Esophagus muscularis mucosa (tissue), 4 donors: ENCODE measurements at regions not wholly inside any gene's neighbourhood (a gene's known extent, or its start where the extent isn't known, plus 50 kb on each side); places are given as distances from the start of the nearest gene placed in this dataset.

Experiments used
- DNase-seq: peaks from one replicate; pipeline ENCODE4 v3.0.0-alpha.2; 2017; ENCODE audit errors: extremely low spot score
- H3K27ac ChIP-seq, 4 donors: fragments of 200-600 bp; sonication (generic); replicated peaks in 1 of 4; 1 replicate in 3 of 4; 2 replicates in 1 of 4; pipeline ENCODE4 v1.5.1; 2016 to 2019; ENCODE audit warnings: mild to moderate bottlenecking in 1 of 4
- H3K27me3 ChIP-seq, 4 donors: fragments of 200-600 bp; sonication (generic); one replicate each; pipeline versions ENCODE4 v1.5.1 to v1.6.0; 2016 to 2019
- H3K36me3 ChIP-seq, 4 donors: fragments of 200-600 bp; sonication (generic); one replicate each; pipeline ENCODE4 v1.5.1; 2016 to 2019
- H3K4me1 ChIP-seq, 4 donors: fragments of 200-600 bp; sonication (generic); one replicate each; pipeline ENCODE4 v1.5.1; 2016 to 2019
- H3K4me3 ChIP-seq, 4 donors: fragments of 200-600 bp; sonication (generic); 1 replicate in 2 of 4; 2 replicates in 2 of 4; pipeline ENCODE4 v1.5.1; 2016 to 2019; ENCODE audit warnings: mild to moderate bottlenecking in 4 of 4, moderate library complexity in 1 of 4
- H3K9me3 ChIP-seq, 4 donors: fragments of 200-600 bp; sonication (generic); 1 replicate in 3 of 4; 2 replicates in 1 of 4; pipeline ENCODE4 v1.5.1; 2016 to 2019
- EP300 ChIP-seq: sonication (generic); formaldehyde crosslinking; IDR thresholded peaks from one replicate; pipeline ENCODE4 v1.6.1; 2017; ENCODE audit warnings: antibody characterized with exemption
- POLR2A ChIP-seq: fragments of 450-650 bp; IDR thresholded peaks from one replicate; pipeline ENCODE4 v1.6.1; 2017; ENCODE audit warnings: antibody characterized with exemption, moderate library complexity, mild to moderate bottlenecking, low read depth
- POLR2AphosphoS5 ChIP-seq, 2 donors: sonication (generic); formaldehyde crosslinking; IDR thresholded peaks; one replicate each; pipeline ENCODE4 v1.6.1; 2017; ENCODE audit warnings: antibody characterized with exemption in 2 of 2
- WGBS: methylation state at CpG from one replicate; pipeline ENCODE4 v1.1.5; 2018; 5-methylcytosine and 5-hydroxymethylcytosine counted together
- intact Hi-C: fragments of 100-400 bp; cut with DNase I; formaldehyde crosslinking; loops from one replicate; pipeline ENCODE4 v1.15.1; 2023
- TF ChIP-seq, protein P1 (sequence below), 3 experiments: fragments of 200-600 bp in 2 of 3; fragments of 450-650 bp in 1 of 3; sonication (generic) in 2 of 3; IDR thresholded peaks; one replicate each; pipeline ENCODE4 v1.5.1; 2017 to 2019; ENCODE audit warnings: antibody characterized with exemption in 3 of 3, mild to moderate bottlenecking in 2 of 3, moderate library complexity in 1 of 3

DNA sequence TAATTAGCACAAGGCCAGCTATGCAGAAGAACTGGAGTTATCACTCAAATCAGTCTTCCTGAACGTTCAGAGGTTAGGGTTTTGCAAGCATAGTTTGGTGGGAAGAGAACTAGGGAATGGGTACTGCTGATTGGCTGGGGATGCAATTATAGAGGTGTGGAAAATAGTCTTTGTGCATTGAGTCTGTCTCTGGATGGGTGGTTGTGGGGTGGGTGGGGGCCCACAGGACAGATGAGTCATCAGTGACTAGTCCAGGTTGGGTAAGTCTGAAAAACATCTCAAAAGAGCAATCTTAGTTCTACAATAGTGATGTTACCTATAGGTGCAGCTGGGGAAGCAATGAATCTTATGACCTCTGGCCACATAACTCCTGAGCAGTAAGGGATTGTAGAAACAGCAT lies 89.7 kb upstream of the HMCN1 start:
- no peaks in the 10 kb centered on the region for H3K9me3 ChIP-seq
- peaks cover 16 to 21% (median 18%) of the 10 kb centered on the region in 4 donors for H3K4me1 ChIP-seq
- intact Hi-C loops = no loop called here
- no peak overlapping the region for H3K4me3 ChIP-seq
- DNase-seq = no peak
- H3K27me3 ChIP-seq = no peaks in the 10 kb centered on the region
- no peaks in the 10 kb centered on the region for H3K36me3 ChIP-seq
- H3K27ac ChIP-seq = no peak overlapping the region
- 96% methylated on average over 1 of the region's 1 CpG for WGBS
- TF ChIP-seq POLR2A (no peak), POLR2AphosphoS5 (IDR thresholded peaks at IDR 0.05) (no peak), EP300 (no peak)
- TF ChIP-seq, protein P1, sequence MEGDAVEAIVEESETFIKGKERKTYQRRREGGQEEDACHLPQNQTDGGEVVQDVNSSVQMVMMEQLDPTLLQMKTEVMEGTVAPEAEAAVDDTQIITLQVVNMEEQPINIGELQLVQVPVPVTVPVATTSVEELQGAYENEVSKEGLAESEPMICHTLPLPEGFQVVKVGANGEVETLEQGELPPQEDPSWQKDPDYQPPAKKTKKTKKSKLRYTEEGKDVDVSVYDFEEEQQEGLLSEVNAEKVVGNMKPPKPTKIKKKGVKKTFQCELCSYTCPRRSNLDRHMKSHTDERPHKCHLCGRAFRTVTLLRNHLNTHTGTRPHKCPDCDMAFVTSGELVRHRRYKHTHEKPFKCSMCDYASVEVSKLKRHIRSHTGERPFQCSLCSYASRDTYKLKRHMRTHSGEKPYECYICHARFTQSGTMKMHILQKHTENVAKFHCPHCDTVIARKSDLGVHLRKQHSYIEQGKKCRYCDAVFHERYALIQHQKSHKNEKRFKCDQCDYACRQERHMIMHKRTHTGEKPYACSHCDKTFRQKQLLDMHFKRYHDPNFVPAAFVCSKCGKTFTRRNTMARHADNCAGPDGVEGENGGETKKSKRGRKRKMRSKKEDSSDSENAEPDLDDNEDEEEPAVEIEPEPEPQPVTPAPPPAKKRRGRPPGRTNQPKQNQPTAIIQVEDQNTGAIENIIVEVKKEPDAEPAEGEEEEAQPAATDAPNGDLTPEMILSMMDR (IDR thresholded peaks at IDR 0.05) = no peak

DNA sequence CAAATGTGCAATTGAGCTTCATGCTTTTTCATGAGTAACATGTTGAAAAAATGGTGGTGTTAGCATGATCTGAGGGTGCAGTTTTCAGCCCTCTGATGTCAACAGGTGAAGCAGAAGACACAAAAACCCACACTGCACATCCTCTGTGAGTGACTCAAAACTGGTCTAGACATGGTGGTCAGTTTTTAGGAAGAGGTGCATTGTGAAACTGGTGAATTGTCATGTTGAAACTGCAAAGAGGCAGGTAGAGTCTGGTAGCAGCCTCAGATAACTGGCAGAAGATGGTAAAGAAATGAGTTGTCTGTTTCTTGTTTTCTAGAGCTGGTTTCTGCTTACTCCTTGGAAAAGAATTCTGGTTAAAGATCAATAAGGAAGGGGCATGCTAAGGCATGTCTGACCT lies 97.3 kb upstream of the HMCN1 start:
- no peaks in the 10 kb centered on the region for H3K4me1 ChIP-seq
- no peak overlapping the region for H3K4me3 ChIP-seq
- H3K36me3 ChIP-seq = no peaks in the 10 kb centered on the region
- no peak overlapping the region for H3K27ac ChIP-seq
- no peaks in the 10 kb centered on the region for H3K27me3 ChIP-seq
- DNase-seq = no peak
- TF ChIP-seq POLR2AphosphoS5 (IDR thresholded peaks at IDR 0.05) = no peak
- intact Hi-C loops = no loop called here
- H3K9me3 ChIP-seq = no peaks in the 10 kb centered on the region

DNA sequence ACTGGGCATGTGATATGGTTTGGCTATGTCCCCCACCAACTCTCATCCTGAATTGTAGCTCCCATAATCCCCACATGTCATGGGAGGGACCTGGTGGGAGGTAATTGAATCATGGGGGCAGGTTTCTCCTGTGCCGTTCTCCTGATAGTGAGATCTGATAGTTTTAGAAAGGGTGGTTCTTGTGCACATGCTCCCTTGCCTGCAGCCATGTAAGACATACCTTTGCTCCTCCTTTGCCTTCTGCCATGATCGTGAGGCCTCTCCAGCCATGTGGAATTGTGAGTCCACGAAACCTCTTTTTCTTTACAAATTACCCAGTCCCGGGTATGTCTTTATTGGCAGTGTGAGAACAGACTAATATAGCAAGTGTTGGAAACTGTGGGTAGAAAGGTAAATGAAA lies 99.5 kb upstream of the HMCN1 start:
- DNase-seq = no peak
- intact Hi-C loops = no loop called here
- H3K9me3 ChIP-seq = no peaks in the 10 kb centered on the region
- no peaks in the 10 kb centered on the region for H3K36me3 ChIP-seq
- H3K27me3 ChIP-seq = no peaks in the 10 kb centered on the region
- H3K4me1 ChIP-seq = no peaks in the 10 kb centered on the region
- no peak overlapping the region for H3K27ac ChIP-seq
- WGBS = 94% methylated on average over 4 of the region's 4 CpGs
- H3K4me3 ChIP-seq = no peak overlapping the region
- TF ChIP-seq POLR2AphosphoS5 (IDR thresholded peaks at IDR 0.05) (no peak), EP300 (no peak), POLR2A (no peak)
- TF ChIP-seq, protein P1 (IDR thresholded peaks at IDR 0.05) = no peak

DNA sequence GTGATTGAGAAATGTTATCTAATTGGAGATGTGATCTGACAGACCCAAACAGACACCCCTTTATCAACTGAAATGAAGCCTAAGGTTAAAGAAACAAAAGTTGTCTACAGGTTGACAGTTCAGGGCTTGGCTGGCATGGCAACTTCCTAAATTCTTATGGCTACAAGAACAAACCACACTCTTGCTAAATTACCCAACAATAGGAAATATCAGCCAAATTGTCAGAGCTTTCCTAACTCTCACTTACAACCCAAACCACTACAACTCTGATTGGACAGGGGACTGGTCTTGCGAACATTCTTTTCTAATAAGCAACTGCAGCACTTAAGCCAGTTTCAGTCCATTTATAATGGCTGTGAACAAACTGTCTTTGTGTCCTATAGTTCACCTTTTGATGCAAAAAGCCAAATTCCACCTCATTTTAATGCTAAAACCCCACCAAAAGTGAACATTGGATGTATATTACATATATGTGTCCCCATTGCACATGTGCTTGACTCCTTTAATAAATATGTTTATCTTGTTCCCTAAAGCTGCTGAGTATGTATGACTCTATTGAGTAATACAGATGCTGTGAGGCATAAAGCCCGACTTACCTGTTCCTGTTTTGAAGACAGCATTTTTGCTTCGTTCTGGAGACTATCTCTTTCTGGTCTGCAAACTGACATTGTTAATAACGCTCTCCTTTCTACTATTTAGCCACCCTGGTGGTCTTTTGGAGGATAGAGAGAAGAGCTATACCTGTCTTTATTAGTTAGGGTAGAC lies 101.3 kb upstream of the HMCN1 start:
- Histone ChIP-seq H3K9me3 (no peaks in the 10 kb centered on the region), H3K36me3 (no peaks in the 10 kb centered on the region), H3K27ac (no peak overlapping the region), H3K4me1 (no peaks in the 10 kb centered on the region), H3K27me3 (no peaks in the 10 kb centered on the region), H3K4me3 (no peak overlapping the region)
- intact Hi-C loops = no loop called here
- 84% methylated on average over 4 of the region's 4 CpGs for WGBS
- TF ChIP-seq POLR2A = no peak
- TF ChIP-seq POLR2AphosphoS5 (IDR thresholded peaks at IDR 0.05) = no peak
- DNase-seq = no peak

GRCh38 chr1:185631843-185632242 lies 102.3 kb upstream of the HMCN1 start:
- no peak for DNase-seq
- Histone ChIP-seq H3K4me1 (no peaks in the 10 kb centered on the region), H3K27me3 (no peaks in the 10 kb centered on the region), H3K9me3 (no peaks in the 10 kb centered on the region), H3K36me3 (no peaks in the 10 kb centered on the region), H3K4me3 (no peak overlapping the region), H3K27ac (no peak overlapping the region)
- WGBS = 92% methylated on average over 1 of the region's 1 CpG
- TF ChIP-seq POLR2AphosphoS5 (IDR thresholded peaks at IDR 0.05) (no peak), POLR2A (no peak), EP300 (no peak)
- TF ChIP-seq, protein P1 (IDR thresholded peaks at IDR 0.05) = no peak
- intact Hi-C loops = no loop called here
